ENCODE measurements at regions not wholly inside any gene's neighbourhood (a gene's known extent, or its start where the extent isn't known, plus 50 kb on each side); places are given as distances from the start of the nearest gene placed in this dataset.

DNA sequence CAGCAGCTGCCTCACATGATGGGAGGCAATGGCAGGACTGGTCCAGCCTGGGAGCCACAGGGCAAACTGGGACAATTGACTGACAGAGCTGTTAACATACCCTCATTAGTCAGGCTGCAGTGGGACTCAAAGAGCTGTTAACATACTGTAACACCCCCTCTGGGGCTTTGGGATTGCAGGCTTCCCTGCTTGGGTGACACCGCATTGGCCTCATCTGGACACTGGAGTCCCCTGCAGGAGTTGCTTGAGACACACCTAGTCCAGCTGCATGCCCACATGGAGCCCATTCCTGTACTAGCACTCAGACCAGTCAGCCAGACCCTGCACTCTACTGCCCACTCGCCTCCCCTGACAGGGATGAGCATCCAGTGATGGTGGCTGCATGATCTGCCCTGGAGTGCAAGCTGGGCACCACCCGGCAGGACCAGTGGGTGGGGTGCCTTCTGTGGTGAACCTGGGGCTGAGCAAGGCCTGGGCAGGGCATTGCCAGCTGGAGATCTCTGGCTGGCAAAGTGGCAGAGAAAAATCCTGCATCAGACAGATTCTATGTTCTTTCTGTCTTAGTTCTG is 138.8 kb downstream of the DTHD1 start:
- TF ChIP-seq, protein P1, sequence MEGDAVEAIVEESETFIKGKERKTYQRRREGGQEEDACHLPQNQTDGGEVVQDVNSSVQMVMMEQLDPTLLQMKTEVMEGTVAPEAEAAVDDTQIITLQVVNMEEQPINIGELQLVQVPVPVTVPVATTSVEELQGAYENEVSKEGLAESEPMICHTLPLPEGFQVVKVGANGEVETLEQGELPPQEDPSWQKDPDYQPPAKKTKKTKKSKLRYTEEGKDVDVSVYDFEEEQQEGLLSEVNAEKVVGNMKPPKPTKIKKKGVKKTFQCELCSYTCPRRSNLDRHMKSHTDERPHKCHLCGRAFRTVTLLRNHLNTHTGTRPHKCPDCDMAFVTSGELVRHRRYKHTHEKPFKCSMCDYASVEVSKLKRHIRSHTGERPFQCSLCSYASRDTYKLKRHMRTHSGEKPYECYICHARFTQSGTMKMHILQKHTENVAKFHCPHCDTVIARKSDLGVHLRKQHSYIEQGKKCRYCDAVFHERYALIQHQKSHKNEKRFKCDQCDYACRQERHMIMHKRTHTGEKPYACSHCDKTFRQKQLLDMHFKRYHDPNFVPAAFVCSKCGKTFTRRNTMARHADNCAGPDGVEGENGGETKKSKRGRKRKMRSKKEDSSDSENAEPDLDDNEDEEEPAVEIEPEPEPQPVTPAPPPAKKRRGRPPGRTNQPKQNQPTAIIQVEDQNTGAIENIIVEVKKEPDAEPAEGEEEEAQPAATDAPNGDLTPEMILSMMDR (IDR thresholded peaks at IDR 0.05; ENCODE audit: low read depth, low read length) = no peak
- no peak overlapping the region for H3K4me3 ChIP-seq (replicated peaks in 1 of 2; ENCODE audit: low read depth in 2 of 2, low read length in 2 of 2)
- DNase-seq (ENCODE audit: low read depth in 2 of 2) = no peak

DNA sequence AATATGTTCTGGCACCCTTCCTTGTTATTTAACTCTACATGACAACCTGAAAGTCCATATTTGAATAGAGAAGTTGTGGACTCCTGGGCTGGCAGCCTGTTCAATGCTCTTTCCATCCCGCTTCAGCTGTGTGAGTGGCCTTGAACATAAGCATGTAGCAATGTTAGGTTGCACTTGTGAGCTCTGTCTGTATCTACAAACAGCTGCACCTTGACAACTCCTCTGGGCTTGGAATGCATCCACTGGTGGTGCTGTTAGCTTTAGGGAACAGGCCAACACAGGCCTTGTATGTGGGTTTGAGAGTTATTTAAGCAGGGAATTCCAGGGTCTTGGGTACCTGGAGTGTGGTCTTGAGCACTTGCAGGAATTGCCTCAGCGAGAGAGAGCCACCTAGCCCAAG is 141.2 kb downstream of the DTHD1 start:
- no peak overlapping the region for H3K4me3 ChIP-seq (replicated peaks in 1 of 2; ENCODE audit: low read depth in 2 of 2, low read length in 2 of 2)
- TF ChIP-seq, protein P1 (IDR thresholded peaks at IDR 0.05; ENCODE audit: low read depth, low read length) = no peak
- no peak for DNase-seq (ENCODE audit: low read depth in 2 of 2)

DNA sequence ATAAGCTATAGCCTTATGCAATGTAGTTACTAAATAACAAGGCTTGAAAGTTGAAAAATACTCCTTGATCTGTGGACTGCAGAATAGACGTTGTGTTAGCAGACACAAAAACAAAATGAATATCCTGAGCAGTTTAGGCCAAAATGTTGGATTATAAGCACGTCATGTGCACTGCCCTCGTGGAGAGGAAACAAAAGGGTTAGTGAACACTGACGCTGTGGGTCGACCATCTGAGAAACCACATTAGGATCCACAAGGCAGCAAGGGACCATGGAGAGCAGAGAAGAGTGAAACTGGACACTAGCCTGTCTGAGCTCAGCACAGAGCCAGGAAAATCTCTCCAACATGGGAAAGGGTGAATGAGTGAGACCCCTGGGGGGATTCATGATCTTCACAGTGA is 145.3 kb downstream of the DTHD1 start:
- H3K4me3 ChIP-seq (replicated peaks in 1 of 2; ENCODE audit: low read depth in 2 of 2, low read length in 2 of 2) = no peak overlapping the region
- DNase-seq (ENCODE audit: low read depth in 2 of 2) = no peak
- TF ChIP-seq, protein P1 (IDR thresholded peaks at IDR 0.05; ENCODE audit: low read depth, low read length) = no peak

DNA sequence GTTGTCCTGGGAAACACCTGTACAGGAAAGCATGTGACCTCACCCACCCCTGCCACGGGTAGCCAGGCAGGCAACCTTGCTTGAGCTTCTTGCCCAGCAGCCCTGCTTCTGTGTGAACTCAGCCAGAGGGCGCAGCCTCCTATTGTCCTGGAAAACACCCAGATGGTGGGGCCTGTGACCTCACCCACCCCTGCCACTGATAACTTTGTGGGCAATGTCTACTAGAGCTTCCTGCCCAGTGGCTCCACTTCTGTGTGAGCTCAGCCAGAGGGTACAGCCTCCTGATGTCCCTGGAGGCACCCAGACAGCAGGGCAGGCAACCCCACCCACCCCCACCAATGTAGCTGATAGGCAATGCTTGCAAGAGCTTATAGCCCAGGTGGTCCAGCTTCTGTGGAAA is 146.3 kb downstream of the DTHD1 start:
- no peak for DNase-seq (ENCODE audit: low read depth in 2 of 2)
- TF ChIP-seq, protein P1 (IDR thresholded peaks at IDR 0.05; ENCODE audit: low read depth, low read length) = no peak
- no peak overlapping the region for H3K4me3 ChIP-seq (replicated peaks in 1 of 2; ENCODE audit: low read depth in 2 of 2, low read length in 2 of 2)

DNA sequence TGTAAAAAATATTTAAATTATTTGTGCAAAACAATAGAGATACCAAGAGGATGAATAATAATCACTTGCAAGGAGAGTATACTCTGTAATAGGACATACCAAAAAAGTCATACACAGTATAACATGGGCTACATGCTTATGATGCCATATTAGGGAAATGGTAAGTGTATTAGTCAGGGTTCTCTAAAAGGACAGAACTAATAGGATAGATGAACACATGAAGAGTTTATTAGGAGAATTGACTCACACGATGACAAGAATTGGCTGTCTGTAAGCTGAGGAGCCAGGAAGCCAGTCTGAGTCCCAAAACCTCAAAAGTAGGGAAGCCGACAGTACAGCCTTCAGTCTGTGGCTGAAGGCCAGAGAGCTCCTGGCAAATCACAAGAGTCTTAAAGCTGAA is 151.2 kb downstream of the DTHD1 start:
- no peak overlapping the region for H3K4me3 ChIP-seq (replicated peaks in 1 of 2; ENCODE audit: low read depth in 2 of 2, low read length in 2 of 2)
- TF ChIP-seq, protein P1 (IDR thresholded peaks at IDR 0.05; ENCODE audit: low read depth, low read length) = no peak

DNA sequence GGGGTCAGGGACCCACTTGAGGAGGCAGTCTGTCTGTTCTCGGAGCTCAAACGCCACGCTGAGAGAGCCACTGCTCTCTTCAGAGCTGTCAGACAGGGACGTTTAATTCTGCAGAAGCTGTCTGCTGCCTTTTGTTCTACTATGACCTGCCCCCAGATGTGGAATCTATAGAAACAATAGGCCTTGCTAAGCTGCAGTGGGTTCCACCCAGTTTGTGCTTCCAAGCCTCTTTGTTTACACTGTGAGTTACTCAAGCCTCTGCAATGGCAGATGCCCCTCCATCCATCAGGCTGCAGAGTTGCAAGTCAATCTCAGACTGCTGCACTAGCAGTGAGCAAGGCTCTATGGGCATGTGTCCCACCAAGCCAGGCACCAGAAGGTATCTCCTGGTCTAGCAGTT is 158.1 kb downstream of the DTHD1 start:
- no peak overlapping the region for H3K4me3 ChIP-seq (replicated peaks in 1 of 2; ENCODE audit: low read depth in 2 of 2, low read length in 2 of 2)
- DNase-seq (ENCODE audit: low read depth in 2 of 2) = no peak
- TF ChIP-seq, protein P1 (IDR thresholded peaks at IDR 0.05; ENCODE audit: low read depth, low read length) = no peak

More for the DNA sequence above, 151.2 kb downstream of the DTHD1 start:
- DNase-seq (ENCODE audit: low read depth in 2 of 2) = no peak

DNA sequence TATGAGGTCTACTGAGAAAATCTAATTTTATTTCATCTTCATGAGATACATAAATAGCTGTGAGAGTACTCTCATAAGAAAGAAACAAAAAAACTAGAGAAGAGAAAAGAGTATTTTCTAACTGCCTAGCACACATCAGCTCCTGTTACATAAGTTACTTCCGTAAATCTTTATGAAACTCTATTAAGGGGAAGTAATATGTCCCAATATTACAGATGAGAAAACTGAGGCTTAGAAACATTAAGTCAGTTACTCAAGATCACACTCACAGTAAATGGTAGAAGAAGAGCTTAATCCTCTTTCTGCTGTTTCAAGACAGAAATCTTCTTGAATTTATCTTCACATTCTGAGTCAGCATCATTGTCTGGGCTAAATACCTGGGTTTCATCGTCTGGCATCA is 164.1 kb downstream of the DTHD1 start:
- H3K4me3 ChIP-seq (replicated peaks in 1 of 2; ENCODE audit: low read depth in 2 of 2, low read length in 2 of 2) = no peak overlapping the region
- DNase-seq (ENCODE audit: low read depth in 2 of 2) = no peak
- TF ChIP-seq, protein P1 (IDR thresholded peaks at IDR 0.05; ENCODE audit: low read depth, low read length) = no peak
